SK-N-SH (cell line): ENCODE measurements at regions not wholly inside any gene's neighbourhood (a gene's known extent, or its start where the extent isn't known, plus 50 kb on each side); places are given as distances from the start of the nearest gene placed in this dataset.

Experiments used
- CTCF ChIA-PET: fragments of 300-600, 350-600 bp; formaldehyde crosslinking; extraction: SDS; loops from one replicate; lab custom pipeline; 2021; lab: Yijun Ruan, JAX
- POLR2A ChIA-PET: fragments of 350-600 bp; sonication (Branson Sonifier 250); formaldehyde crosslinking; extraction: SDS; loops from one replicate; lab custom pipeline; 2020; ENCODE audit warnings: antibody characterized with exemption, inconsistent platforms; lab: Yijun Ruan, JAX
- DNase-seq: peaks from one replicate; pipeline ENCODE4 v3.0.0; 2012
- H2AFZ ChIP-seq: fragments of 200-600 bp; sonication (generic); 2 replicates; pipeline ENCODE4 v1.8.1; 2016; ENCODE audit warnings: antibody characterized with exemption, mild to moderate bottlenecking, low read depth
- H3F3A ChIP-seq: fragments of 200-600 bp; sonication (generic); replicated peaks from 2 replicates; pipeline ENCODE3; 2016; ENCODE audit warnings: antibody characterized with exemption, mild to moderate bottlenecking; ENCODE audit not compliant: insufficient read depth
- H3K27ac ChIP-seq, 2 experiments: fragments of 200-500 bp in 1 of 2; fragments of 200-600 bp in 1 of 2; sonication (Bioruptor generic) in 1 of 2; sonication (generic), shearing (Covaris generic) in 1 of 2; 2 replicates each; pipeline versions ENCODE4 v1.5.1 to v1.6.1; 2014 to 2016; ENCODE audit warnings: low read depth in 2 of 2, inconsistent platforms in 1 of 2, low read length in 1 of 2, mild to moderate bottlenecking in 1 of 2, mixed read lengths in 1 of 2
- H3K27me3 ChIP-seq: fragments of 200-600 bp; sonication (generic), shearing (Covaris generic); 2 replicates; pipeline ENCODE4 v1.6.1; 2016; ENCODE audit warnings: mixed run types; ENCODE audit not compliant: insufficient read depth
- H3K36me3 ChIP-seq, 2 experiments: fragments of 200-500 bp in 1 of 2; fragments of 200-600 bp in 1 of 2; sonication (Bioruptor generic) in 1 of 2; sonication (generic) in 1 of 2; replicated peaks in 1 of 2; 2 replicates each; pipeline versions ENCODE3 to v1.5.1; 2014 to 2016; ENCODE audit warnings: low read length in 1 of 2, mild to moderate bottlenecking in 1 of 2; ENCODE audit not compliant: insufficient read depth in 2 of 2, control insufficient read depth in 1 of 2
- H3K4me1 ChIP-seq, 2 experiments: fragments of 200-500 bp in 1 of 2; fragments of 200-600 bp in 1 of 2; sonication (Bioruptor generic) in 1 of 2; sonication (generic), shearing (Covaris generic) in 1 of 2; 2 replicates each; pipeline versions ENCODE4 v1.5.1 to v1.6.1; 2014 to 2016; ENCODE audit warnings: low read depth in 1 of 2, low read length in 1 of 2, mixed run types in 1 of 2; ENCODE audit not compliant: insufficient read depth in 2 of 2, control insufficient read depth in 1 of 2
- H3K4me2 ChIP-seq: fragments of 200-600 bp; sonication (generic), shearing (Covaris generic); 2 replicates; pipeline ENCODE4 v1.6.1; 2017; ENCODE audit warnings: mixed run types
- H3K4me3 ChIP-seq, 2 experiments: fragments of 200-500 bp in 1 of 2; fragments of 200-600 bp in 1 of 2; sonication (Bioruptor generic) in 1 of 2; sonication (generic), shearing (Covaris generic) in 1 of 2; 2 replicates each; pipeline versions ENCODE4 v1.5.1 to v1.8.1; 2014 to 2016; ENCODE audit warnings: low read depth in 2 of 2, inconsistent platforms in 1 of 2, low read length in 1 of 2, mild to moderate bottlenecking in 1 of 2, mixed read lengths in 1 of 2, moderate library complexity in 1 of 2
- H3K79me2 ChIP-seq: fragments of 200-600 bp; sonication (generic); 2 replicates; pipeline ENCODE4 v1.8.1; 2017; ENCODE audit warnings: mild to moderate bottlenecking; ENCODE audit not compliant: insufficient read depth
- H3K9ac ChIP-seq: fragments of 200-600 bp; sonication (generic); 2 replicates; pipeline ENCODE4 v1.6.1; 2017; ENCODE audit warnings: mixed run types
- H3K9me2 ChIP-seq: fragments of 200-600 bp; sonication (generic); 2 replicates; pipeline ENCODE4 v1.6.1; 2017; ENCODE audit warnings: mixed run types
- H3K9me3 ChIP-seq: fragments of 200-600 bp; sonication (generic); 2 replicates; pipeline ENCODE4 v1.6.1; 2017; ENCODE audit warnings: mixed run types, mild to moderate bottlenecking, moderate library complexity
- H4K20me1 ChIP-seq: fragments of 200-600 bp; sonication (generic); 2 replicates; pipeline ENCODE4 v1.6.1; 2017; ENCODE audit warnings: mild to moderate bottlenecking, mixed run types; ENCODE audit not compliant: insufficient read depth
- CHD2 ChIP-seq: fragments of 150-350 bp; IDR thresholded peaks from 2 replicates; pipeline ENCODE4 v1.6.1; 2018; ENCODE audit warnings: low read length; ENCODE audit not compliant: partially characterized antibody
- ELF1 ChIP-seq: IDR thresholded peaks from 2 replicates; pipeline ENCODE4 v1.4.0; 2012
- EP300 ChIP-seq, 2 experiments: IDR thresholded peaks; 2 replicates each; pipeline versions ENCODE4 v1.4.0 to v1.6.1; 2012; ENCODE audit warnings: borderline replicate concordance in 1 of 2, low read depth in 1 of 2, low read length in 1 of 2
- FOXJ3 ChIP-seq: sonication (generic); formaldehyde crosslinking; IDR thresholded peaks from 2 replicates; pipeline ENCODE4 v1.5.1; 2020; ENCODE audit warnings: mild to moderate bottlenecking, missing genetic modification reagents
- JUND ChIP-seq: IDR thresholded peaks from 2 replicates; pipeline ENCODE4 v1.4.0; 2012
- MAX ChIP-seq: IDR thresholded peaks from 2 replicates; pipeline ENCODE4 v1.4.0; 2012; ENCODE audit warnings: low read depth
- RXRA ChIP-seq: IDR thresholded peaks from 2 replicates; pipeline ENCODE4 v1.4.0; 2012; ENCODE audit warnings: low read depth, mild to moderate bottlenecking, borderline replicate concordance
- SIN3A ChIP-seq: IDR thresholded peaks from 2 replicates; pipeline ENCODE4 v1.6.1; 2012; ENCODE audit warnings: low read depth, mild to moderate bottlenecking, low read length, moderate library complexity, borderline replicate concordance
- SMC3 ChIP-seq: IDR thresholded peaks from 2 replicates; pipeline ENCODE4 v1.6.1; 2012; ENCODE audit warnings: low read depth, low read length, improper control_type of control experiment
- TCF12 ChIP-seq: IDR thresholded peaks from 2 replicates; pipeline ENCODE4 v1.4.0; 2012
- TEAD4 ChIP-seq: IDR thresholded peaks from 2 replicates; pipeline ENCODE4 v1.4.0; 2012; ENCODE audit warnings: mild to moderate bottlenecking, borderline replicate concordance; ENCODE audit not compliant: insufficient read depth
- USF2 ChIP-seq: fragments of 150-350 bp; IDR thresholded peaks from 2 replicates; pipeline ENCODE4 v1.6.1; 2017; ENCODE audit warnings: antibody characterized with exemption, low read length, low read depth, borderline replicate concordance
- YY1 ChIP-seq: IDR thresholded peaks from 2 replicates; pipeline ENCODE4 v1.4.0; 2012; ENCODE audit warnings: low read depth, mild to moderate bottlenecking
- whole genome bisulfite sequencing: methylation state at CpG from one replicate; pipeline ENCODE4 v1.1.6; 2017; ENCODE audit warnings: low lambda C conversion rate; 5-methylcytosine and 5-hydroxymethylcytosine counted together

- no peak overlapping the region for H3K27ac ChIP-seq
- no peak overlapping the region for H3K4me2 ChIP-seq
- H3K36me3 ChIP-seq = no peaks in the 10 kb centered on the region
- no peak overlapping the region for H3K4me3 ChIP-seq
- H3K79me2 ChIP-seq = peaks cover 4% of the 10 kb centered on the region; the same call in 1 of the 2 replicates
- TF ChIP-seq RXRA (no peak), EP300 (IDR thresholded peaks at IDR 0.05; ENCODE audit: borderline replicate concordance in 1 of 2, low read depth in 1 of 2, low read length in 1 of 2) (no peak), JUND (no peak)
- no peak overlapping the region for H2AFZ ChIP-seq
- H3K9me2 ChIP-seq = no peaks in the 10 kb centered on the region
- H3K27me3 ChIP-seq = no peaks in the 10 kb centered on the region
- no peaks in the 10 kb centered on the region for H3K9me3 ChIP-seq
- H3K4me1 ChIP-seq = peaks cover 2 to 7% of the 10 kb centered on the region in 2 experiments; a peak in 3 of 4 replicates
- ChIA-PET POLR2A (no interaction called here), CTCF (interaction anchor here (0.8 kb wide), 1 partner anchor 10 kb away, joined by 4 read pairs; no protein-coding TSS in a partner anchor)
- H4K20me1 ChIP-seq = peaks cover 8% of the 10 kb centered on the region; the same call in 1 of the 2 replicates
- no peak for DNase-seq
- no peak overlapping the region for H3K9ac ChIP-seq
- no peaks in the 10 kb centered on the region for H3F3A ChIP-seq
- 87% methylated on average over 1 of the region's 1 CpG for WGBS
Measured at GRCh38 chr7:86975449-86975848, 84.0 kb downstream of the ELAPOR2 start.

GRCh38 chr7:86972072-86972471 is 87.4 kb downstream of the ELAPOR2 start:
- H3K9ac ChIP-seq = no peak overlapping the region
- no peak overlapping the region for H3K27ac ChIP-seq
- no peaks in the 10 kb centered on the region for H3F3A ChIP-seq
- H2AFZ ChIP-seq = no peak overlapping the region
- ChIA-PET CTCF (no interaction called here), POLR2A (no interaction called here)
- H3K27me3 ChIP-seq = no peaks in the 10 kb centered on the region
- no peak overlapping the region for H3K4me3 ChIP-seq
- no peak for TF ChIP-seq CHD2
- TF ChIP-seq FOXJ3 (CRISPR knock-in tag) = no peak
- no peak for TF ChIP-seq RXRA
- TF ChIP-seq ELF1 = no peak
- no peak for TF ChIP-seq MAX
- no peak for TF ChIP-seq USF2
- TF ChIP-seq SIN3A = no peak
- TF ChIP-seq SMC3 = no peak
- TF ChIP-seq TCF12 = no peak
- no peak for TF ChIP-seq TEAD4
- no peak for TF ChIP-seq YY1
- no peaks in the 10 kb centered on the region for H3K9me2 ChIP-seq
- H3K9me3 ChIP-seq = no peaks in the 10 kb centered on the region
- H3K4me1 ChIP-seq = peaks cover 0 to 9% of the 10 kb centered on the region in 2 experiments; a peak in 2 of 4 replicates
- peaks cover 4% of the 10 kb centered on the region; the same call in 1 of the 2 replicates for H3K79me2 ChIP-seq
- no peaks in the 10 kb centered on the region for H3K36me3 ChIP-seq
- no peak overlapping the region for H3K4me2 ChIP-seq
- peaks cover 8% of the 10 kb centered on the region; the same call in 1 of the 2 replicates for H4K20me1 ChIP-seq
- DNase-seq = no peak
- WGBS = 79% methylated on average over 2 of the region's 2 CpGs
